K562 (cell line): ENCODE measurements at regions not wholly inside any gene's neighbourhood (a gene's known extent, or its start where the extent isn't known, plus 50 kb on each side); places are given as distances from the start of the nearest gene placed in this dataset.

Source experiments
- ATAC-seq: fragments of 200-7000 bp; cut with Tn5 transposase; 3 replicates; pipeline ENCODE4 v1.9.1; 2020; ENCODE audit warnings: moderate library complexity
- BruUV-seq: library from RNA; stranded (reverse); fragments of 400-500 nt; replicated peaks from 2 replicates; lab custom pipeline; 2021; lab: Mats Ljungman, UMichigan
- CTCF ChIA-PET: fragments of 300-600 bp; formaldehyde crosslinking; extraction: SDS; loops from one replicate; lab custom pipeline; 2021; ENCODE audit warnings: low intra/inter-chr PET ratio; lab: Yijun Ruan, JAX
- POLR2A ChIA-PET: fragments of 300-600, 350-650 bp; sonication (Branson Sonifier 250); formaldehyde crosslinking; extraction: SDS; loops from one replicate; lab custom pipeline; 2021; ENCODE audit warnings: antibody characterized with exemption, inconsistent platforms; lab: Yijun Ruan, JAX
- DNase-seq, 4 experiments: peaks; one replicate each; pipeline versions ENCODE4 v3.0.0 to v3.0.0-alpha.2; 2011 to 2018; ENCODE audit warnings: low spot score in 3 of 4, mixed read lengths in 3 of 4; ENCODE audit errors: extremely low read depth in 1 of 4
- FAIRE-seq: peaks from 2 replicates; lab custom pipeline; 2011; peaks lifted over from hg19 to GRCh38; lab: Jason Lieb, UNC
- H2AFZ ChIP-seq: 2 replicates; pipeline ENCODE4 v1.6.0; 2011; ENCODE audit warnings: low read depth, low read length, control low read depth, inconsistent platforms
- H3K27ac ChIP-seq: fragments of 200-600 bp; 3 replicates; pipeline ENCODE4 v1.8.0; 2011; ENCODE audit warnings: low read depth, mild to moderate bottlenecking, control low read depth, inconsistent platforms, low read length, moderate library complexity, mixed read lengths; ENCODE audit errors: extremely low read depth
- H3K27me3 ChIP-seq, 2 experiments: fragments of 300-600 bp in 1 of 2; 2 replicates in 1 of 2; 3 replicates in 1 of 2; pipeline versions ENCODE4 v1.6.0 to v1.8.0; 2011; ENCODE audit warnings: inconsistent platforms in 2 of 2, low read length in 2 of 2, mild to moderate bottlenecking in 1 of 2, mixed read lengths in 1 of 2, moderate library complexity in 1 of 2; ENCODE audit not compliant: control insufficient read depth in 2 of 2, insufficient read depth in 2 of 2
- H3K36me3 ChIP-seq: fragments of 300-600 bp; 3 replicates; pipeline ENCODE4 v1.8.0; 2011; ENCODE audit warnings: mild to moderate bottlenecking, low read length, inconsistent platforms; ENCODE audit not compliant: control insufficient read depth, insufficient read depth
- H3K4me1 ChIP-seq, 2 experiments: fragments of 200-600 bp in 1 of 2; replicated peaks in 1 of 2; 2 replicates in 1 of 2; 3 replicates in 1 of 2; pipeline versions ENCODE4 v1.5.1 to v1.8.0; 2011; ENCODE audit warnings: inconsistent platforms in 2 of 2, low read length in 2 of 2, mild to moderate bottlenecking in 1 of 2, mixed read lengths in 1 of 2, moderate library complexity in 1 of 2; ENCODE audit not compliant: control insufficient read depth in 2 of 2, insufficient read depth in 2 of 2
- H3K4me2 ChIP-seq: 2 replicates; pipeline ENCODE4 v1.6.1; 2011; ENCODE audit warnings: low read length, control low read depth, inconsistent platforms, mixed read lengths; ENCODE audit not compliant: insufficient read depth
- H3K4me3 ChIP-seq: fragments of 200-600 bp; sonication (generic), shearing (Covaris generic); 2 replicates; pipeline ENCODE4 v1.5.1; 2016; ENCODE audit warnings: control low read depth, inconsistent platforms
- H3K79me2 ChIP-seq: fragments of 200-600 bp; 3 replicates; pipeline ENCODE4 v1.8.0; 2011; ENCODE audit warnings: low read length, inconsistent platforms; ENCODE audit not compliant: control insufficient read depth, insufficient read depth
- H3K9ac ChIP-seq, 2 experiments: 2 replicates each; pipeline versions ENCODE4 v1.6.0 to v1.6.1; 2011; ENCODE audit warnings: low read depth in 2 of 2, low read length in 2 of 2, control low read depth in 1 of 2, inconsistent platforms in 1 of 2, mild to moderate bottlenecking in 1 of 2, mixed read lengths in 1 of 2; ENCODE audit not compliant: insufficient read depth in 1 of 2
- H3K9me1 ChIP-seq: one replicate; pipeline ENCODE4 v1.6.0; 2011; ENCODE audit warnings: inconsistent platforms, mild to moderate bottlenecking, low read length, moderate library complexity; ENCODE audit not compliant: control insufficient read depth, insufficient read depth
- H3K9me3 ChIP-seq: replicated peaks from 2 replicates; pipeline ENCODE4 v1.5.1; 2011; ENCODE audit warnings: low read depth, low read length, inconsistent platforms; ENCODE audit not compliant: control insufficient read depth, insufficient read depth
- H4K20me1 ChIP-seq: replicated peaks from 2 replicates; pipeline ENCODE4 v1.6.1; 2011; ENCODE audit warnings: low read length, inconsistent platforms, mixed read lengths; ENCODE audit not compliant: control insufficient read depth, insufficient read depth
- BCL6 ChIP-seq: fragments of 250-450 bp; sonication (Bioruptor Pico); IDR thresholded peaks from 2 replicates; pipeline ENCODE4 v1.4.0; 2020
- BRD4 ChIP-seq: fragments of 200-600 bp; sonication (generic); IDR thresholded peaks from 2 replicates; pipeline ENCODE4 v1.6.1; 2017; ENCODE audit warnings: inconsistent platforms
- CREB3 ChIP-seq: fragments of 450-650 bp; conservative IDR thresholded peaks from 2 replicates; pipeline ENCODE4 v1.6.1; 2016; ENCODE audit warnings: missing genetic modification characterization, low read depth, mild to moderate bottlenecking, missing compliant biosample characterization, moderate library complexity
- E2F3 ChIP-seq: fragments of 250-450 bp; sonication (Bioruptor Pico); IDR thresholded peaks from 2 replicates; pipeline ENCODE4 v1.4.0; 2020; ENCODE audit warnings: mild to moderate bottlenecking
- FOXA3 ChIP-seq, 2 experiments: fragments of 450-650 bp in 1 of 2; sonication (generic) in 1 of 2; formaldehyde crosslinking; IDR thresholded peaks in 1 of 2; conservative IDR thresholded peaks in 1 of 2; 2 replicates each; pipeline versions ENCODE4 v1.4.0 to v1.8.0; 2020 to 2022; ENCODE audit warnings: mild to moderate bottlenecking in 2 of 2, missing genetic modification reagents in 1 of 2
- KDM1A ChIP-seq, 2 experiments: fragments of 450-650 bp; IDR thresholded peaks; 2 replicates each; pipeline ENCODE4 v1.6.1; 2016; ENCODE audit warnings: mild to moderate bottlenecking in 2 of 2
- LARP7 ChIP-seq: fragments of 450-650 bp; IDR thresholded peaks from 2 replicates; pipeline ENCODE4 v1.6.1; 2016
- MYNN ChIP-seq, 2 experiments: sonication (generic); formaldehyde crosslinking in 1 of 2; IDR thresholded peaks; 2 replicates each; pipeline versions ENCODE4 v1.5.0 to v1.6.1; 2016 to 2020; ENCODE audit warnings: antibody characterized with exemption in 1 of 2, missing genetic modification reagents in 1 of 2
- PHB2 ChIP-seq: fragments of 450-650 bp; IDR thresholded peaks from 2 replicates; pipeline ENCODE4 v1.6.1; 2017; ENCODE audit warnings: low read depth
- RFX1 ChIP-seq: fragments of 450-650 bp; IDR thresholded peaks from 2 replicates; pipeline ENCODE4 v1.6.1; 2016; ENCODE audit warnings: mild to moderate bottlenecking, moderate library complexity
- RNF2 ChIP-seq: sonication (generic); IDR thresholded peaks from 2 replicates; pipeline ENCODE4 v1.6.1; 2016
- RUNX1 ChIP-seq: sonication (generic); IDR thresholded peaks from 2 replicates; pipeline ENCODE4 v1.6.1; 2016; ENCODE audit warnings: antibody characterized with exemption, low read depth
- SOX6 ChIP-seq: fragments of 450-650 bp; IDR thresholded peaks from 2 replicates; pipeline ENCODE4 v1.6.1; 2014; ENCODE audit warnings: mild to moderate bottlenecking
- SRSF9 ChIP-seq: fragments of 200-400 bp; formaldehyde crosslinking; IDR thresholded peaks from 2 replicates; pipeline ENCODE4 v1.6.1; 2017; ENCODE audit warnings: low read depth, low read length, borderline replicate concordance
- TFE3 ChIP-seq: fragments of 450-650 bp; formaldehyde crosslinking; IDR thresholded peaks from 2 replicates; pipeline ENCODE4 v1.4.0; 2020; ENCODE audit warnings: mild to moderate bottlenecking, mixed read lengths
- TRIM25 ChIP-seq: fragments of 450-650 bp; IDR thresholded peaks from 2 replicates; pipeline ENCODE4 v1.7.0; 2016; ENCODE audit warnings: borderline replicate concordance
- ZFP36 ChIP-seq: fragments of 150-350 bp; IDR thresholded peaks from 2 replicates; pipeline ENCODE4 v1.6.1; 2018; ENCODE audit warnings: low read length, low read depth; ENCODE audit not compliant: partially characterized antibody
- ZNF512 ChIP-seq: IDR thresholded peaks from 2 replicates; pipeline ENCODE4 v1.6.1; 2016; ENCODE audit warnings: missing genetic modification characterization, missing compliant biosample characterization
- ZNF589 ChIP-seq: fragments of 200-800 bp; sonication (Bioruptor generic); IDR thresholded peaks from 2 replicates; pipeline ENCODE4 v1.6.1; 2016; ENCODE audit warnings: low read depth, missing genetic modification characterization, missing compliant biosample characterization
- WGBS: fragments of 100-300 bp; shearing (Covaris generic); methylation state at CpG from one replicate; pipeline ENCODE4 v1.1.6; 2016; ENCODE audit warnings: low coverage, mixed read lengths; ENCODE audit not compliant: insufficient coverage; ENCODE audit errors: missing lambda C conversion rate; 5-methylcytosine and 5-hydroxymethylcytosine counted together
- in situ Hi-C: fragments of 300-500 bp; cut with MboI; formaldehyde crosslinking; loops from 4 replicates; pipeline ENCODE4 v1.15.0; 2018; ENCODE audit warnings: inconsistent platforms, mixed read lengths
- intact Hi-C: fragments of 100-400 bp; cut with micrococcal nuclease; formaldehyde crosslinking; loops from 2 replicates; pipeline ENCODE4 v1.14.2; 2022

GRCh38 chr5:8241076-8241475 lies 372.1 kb downstream of the MTRR start:
- no peak overlapping the region for H3K9ac ChIP-seq
- ChIA-PET CTCF (no interaction called here), POLR2A (no interaction called here)
- H3K79me2 ChIP-seq: no peaks in the 10 kb centered on the region
- no peak overlapping the region for H2AFZ ChIP-seq
- TF ChIP-seq RFX1 (no peak), RUNX1 (no peak), ZNF512 (tag) (no peak), SRSF9 (no peak), BCL6 (no peak), FOXA3 (CRISPR knock-in tag; conservative IDR thresholded peaks at IDR 0.05 in 1 of 2, IDR thresholded peaks at IDR 0.05 in 1 of 2) (no peak), PHB2 (no peak), RNF2 (no peak), CREB3 (tag) (no peak), TRIM25 (no peak), BRD4 (no peak), ZNF589 (CRISPR knock-in tag) (no peak), MYNN (IDR thresholded peaks at IDR 0.05) (no peak), MYNN (CRISPR knock-in tag; IDR thresholded peaks at IDR 0.05) (no peak), TFE3 (CRISPR knock-in tag) (no peak), KDM1A (IDR thresholded peaks at IDR 0.05) (no peak), ZFP36 (no peak), E2F3 (no peak), LARP7 (no peak), SOX6 (no peak)
- ATAC-seq (no peak), FAIRE-seq (no peak), DNase-seq (no peak)
- H3K36me3 ChIP-seq: no peaks in the 10 kb centered on the region
- H3K9me3 ChIP-seq: no peaks in the 10 kb centered on the region
- no peak overlapping the region for H3K4me2 ChIP-seq
- H3K27ac ChIP-seq: no peak overlapping the region
- no peaks in the 10 kb centered on the region for H3K27me3 ChIP-seq
- in situ Hi-C loops: no loop called here
- WGBS: 0% methylated on average over 1 of the region's 1 CpG
- no peaks in the 10 kb centered on the region for H4K20me1 ChIP-seq
- intact Hi-C loops: no loop called here
- BruUV-seq: no TSS peak
- no peaks in the 10 kb centered on the region for H3K9me1 ChIP-seq
- H3K4me3 ChIP-seq: no peak overlapping the region
- no peaks in the 10 kb centered on the region for H3K4me1 ChIP-seq
